Parathyroid adenoma (tissue), 2 donors: ENCODE measurements at regions not wholly inside any gene's neighbourhood (a gene's known extent, or its start where the extent isn't known, plus 50 kb on each side); places are given as distances from the start of the nearest gene placed in this dataset.

Experiments used
- H2AFZ ChIP-seq: fragments of 300-600 bp; sonication (generic); one replicate; pipeline ENCODE4 v1.7.0; 2017; ENCODE audit warnings: antibody characterized with exemption, mild to moderate bottlenecking
- H3K27ac ChIP-seq: fragments of 300-600 bp; sonication (generic); one replicate; pipeline ENCODE4 v1.7.0; 2017
- H3K27me3 ChIP-seq: fragments of 300-600 bp; sonication (generic); one replicate; pipeline ENCODE4 v1.7.0; 2017; ENCODE audit warnings: low read length; ENCODE audit not compliant: control insufficient read depth, insufficient read depth
- H3K36me3 ChIP-seq: fragments of 300-600 bp; sonication (generic); one replicate; pipeline ENCODE4 v1.7.0; 2017; ENCODE audit warnings: low read length; ENCODE audit not compliant: control insufficient read depth, insufficient read depth
- H3K4me1 ChIP-seq: fragments of 300-600 bp; sonication (generic); one replicate; pipeline ENCODE4 v1.7.0; 2017; ENCODE audit warnings: control low read depth
- H3K4me2 ChIP-seq: fragments of 300-600 bp; sonication (generic); one replicate; pipeline ENCODE4 v1.7.0; 2017; ENCODE audit warnings: low read length
- H3K4me3 ChIP-seq: fragments of 300-600 bp; sonication (generic); one replicate; pipeline ENCODE4 v1.7.0; 2017; ENCODE audit warnings: low read depth, low read length
- H3K79me2 ChIP-seq: fragments of 300-600 bp; sonication (generic); one replicate; pipeline ENCODE4 v1.7.0; 2017; ENCODE audit warnings: control low read depth
- H3K9ac ChIP-seq: fragments of 300-600 bp; sonication (generic); one replicate; pipeline ENCODE4 v1.7.0; 2017; ENCODE audit warnings: mild to moderate bottlenecking
- H3K9me3 ChIP-seq: fragments of 300-600 bp; sonication (generic); one replicate; pipeline ENCODE4 v1.7.0; 2017; ENCODE audit warnings: low read length; ENCODE audit not compliant: control insufficient read depth
- TF ChIP-seq, protein P1 (sequence below): fragments of 300-600 bp; sonication (generic); IDR thresholded peaks from one replicate; pipeline ENCODE4 v1.7.0; 2017; ENCODE audit warnings: antibody characterized with exemption, mild to moderate bottlenecking
- donor health status: primary hyperparathyroidism.

DNA sequence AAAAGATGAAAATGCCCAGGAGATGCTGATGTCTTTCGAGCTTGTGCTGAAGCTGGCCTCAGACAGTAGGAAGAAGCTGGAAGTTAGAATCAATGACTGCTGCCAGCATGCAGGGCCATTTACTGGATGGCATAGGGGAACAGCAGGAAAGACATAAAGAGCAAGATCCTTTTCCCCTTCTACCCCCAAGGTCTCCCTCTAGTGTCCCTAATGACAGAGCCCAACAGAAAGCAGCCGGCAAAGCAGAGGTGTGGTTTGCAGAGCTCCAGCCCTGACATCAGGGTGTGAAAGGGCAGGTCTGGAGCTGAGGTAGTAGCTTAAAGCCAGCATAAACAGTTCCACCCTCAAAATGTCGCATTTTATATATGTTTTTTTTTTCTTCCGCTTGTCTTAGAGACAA, 1560.7 kb upstream of the TMEM132C start:
- no peaks in the 10 kb centered on the region for H3K79me2 ChIP-seq
- no peaks in the 10 kb centered on the region for H3K4me1 ChIP-seq
- TF ChIP-seq, protein P1, sequence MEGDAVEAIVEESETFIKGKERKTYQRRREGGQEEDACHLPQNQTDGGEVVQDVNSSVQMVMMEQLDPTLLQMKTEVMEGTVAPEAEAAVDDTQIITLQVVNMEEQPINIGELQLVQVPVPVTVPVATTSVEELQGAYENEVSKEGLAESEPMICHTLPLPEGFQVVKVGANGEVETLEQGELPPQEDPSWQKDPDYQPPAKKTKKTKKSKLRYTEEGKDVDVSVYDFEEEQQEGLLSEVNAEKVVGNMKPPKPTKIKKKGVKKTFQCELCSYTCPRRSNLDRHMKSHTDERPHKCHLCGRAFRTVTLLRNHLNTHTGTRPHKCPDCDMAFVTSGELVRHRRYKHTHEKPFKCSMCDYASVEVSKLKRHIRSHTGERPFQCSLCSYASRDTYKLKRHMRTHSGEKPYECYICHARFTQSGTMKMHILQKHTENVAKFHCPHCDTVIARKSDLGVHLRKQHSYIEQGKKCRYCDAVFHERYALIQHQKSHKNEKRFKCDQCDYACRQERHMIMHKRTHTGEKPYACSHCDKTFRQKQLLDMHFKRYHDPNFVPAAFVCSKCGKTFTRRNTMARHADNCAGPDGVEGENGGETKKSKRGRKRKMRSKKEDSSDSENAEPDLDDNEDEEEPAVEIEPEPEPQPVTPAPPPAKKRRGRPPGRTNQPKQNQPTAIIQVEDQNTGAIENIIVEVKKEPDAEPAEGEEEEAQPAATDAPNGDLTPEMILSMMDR = no peak
- H3K9ac ChIP-seq = no peak overlapping the region
- no peak overlapping the region for H3K27ac ChIP-seq
- no peak overlapping the region for H2AFZ ChIP-seq
- H3K36me3 ChIP-seq = no peaks in the 10 kb centered on the region
- no peak overlapping the region for H3K4me3 ChIP-seq
- H3K27me3 ChIP-seq = no peaks in the 10 kb centered on the region
- H3K4me2 ChIP-seq = no peak overlapping the region
- H3K9me3 ChIP-seq = no peaks in the 10 kb centered on the region

DNA sequence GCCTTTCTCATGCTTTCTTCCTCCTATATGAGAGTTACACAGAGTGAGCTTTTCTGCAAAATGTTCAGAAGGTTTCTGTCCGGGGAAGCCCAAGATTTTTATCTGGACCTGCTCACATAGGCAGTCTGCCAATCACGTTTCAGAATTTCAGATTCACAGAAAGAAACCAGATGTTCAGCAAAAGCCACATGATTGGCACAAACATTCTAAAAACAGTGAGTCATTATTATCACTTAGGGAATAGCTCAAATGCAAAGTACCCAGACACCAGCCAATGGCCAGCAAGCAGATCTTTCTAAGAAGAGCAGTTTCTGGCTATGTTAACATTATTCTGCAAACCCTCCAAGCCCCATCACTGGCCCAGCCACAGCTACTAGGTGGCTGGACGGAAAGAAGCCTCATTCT, 1558.5 kb upstream of the TMEM132C start:
- H3K9me3 ChIP-seq = no peaks in the 10 kb centered on the region
- no peaks in the 10 kb centered on the region for H3K36me3 ChIP-seq
- no peak overlapping the region for H3K4me3 ChIP-seq
- H3K4me1 ChIP-seq = no peaks in the 10 kb centered on the region
- H2AFZ ChIP-seq = no peak overlapping the region
- H3K4me2 ChIP-seq = no peak overlapping the region
- TF ChIP-seq, protein P1 = no peak
- no peak overlapping the region for H3K9ac ChIP-seq
- no peaks in the 10 kb centered on the region for H3K79me2 ChIP-seq
- H3K27me3 ChIP-seq = no peaks in the 10 kb centered on the region
- no peak overlapping the region for H3K27ac ChIP-seq

DNA sequence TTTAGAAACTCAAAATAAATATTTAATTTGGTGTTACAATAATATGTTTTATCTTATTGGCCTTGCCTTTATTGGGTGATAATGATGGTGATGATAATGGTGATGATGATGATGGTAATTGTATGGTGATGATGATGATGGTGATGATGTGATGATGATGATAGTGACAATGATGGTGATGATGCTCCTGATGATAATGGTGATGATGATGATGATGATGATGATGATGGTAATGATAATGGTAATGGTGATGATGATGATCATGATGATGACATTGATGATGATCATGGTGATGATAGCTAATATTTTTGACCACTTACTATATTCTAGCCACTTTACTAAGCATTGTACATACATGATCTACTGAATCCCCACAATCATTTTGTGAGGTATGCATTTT, 1548.6 kb upstream of the TMEM132C start:
- H2AFZ ChIP-seq = no peak overlapping the region
- H3K79me2 ChIP-seq = no peaks in the 10 kb centered on the region
- no peak overlapping the region for H3K4me3 ChIP-seq
- no peaks in the 10 kb centered on the region for H3K9me3 ChIP-seq
- no peaks in the 10 kb centered on the region for H3K27me3 ChIP-seq
- H3K36me3 ChIP-seq = no peaks in the 10 kb centered on the region
- H3K27ac ChIP-seq = no peak overlapping the region
- H3K9ac ChIP-seq = no peak overlapping the region
- TF ChIP-seq, protein P1 = no peak
- no peak overlapping the region for H3K4me2 ChIP-seq
- no peaks in the 10 kb centered on the region for H3K4me1 ChIP-seq

DNA sequence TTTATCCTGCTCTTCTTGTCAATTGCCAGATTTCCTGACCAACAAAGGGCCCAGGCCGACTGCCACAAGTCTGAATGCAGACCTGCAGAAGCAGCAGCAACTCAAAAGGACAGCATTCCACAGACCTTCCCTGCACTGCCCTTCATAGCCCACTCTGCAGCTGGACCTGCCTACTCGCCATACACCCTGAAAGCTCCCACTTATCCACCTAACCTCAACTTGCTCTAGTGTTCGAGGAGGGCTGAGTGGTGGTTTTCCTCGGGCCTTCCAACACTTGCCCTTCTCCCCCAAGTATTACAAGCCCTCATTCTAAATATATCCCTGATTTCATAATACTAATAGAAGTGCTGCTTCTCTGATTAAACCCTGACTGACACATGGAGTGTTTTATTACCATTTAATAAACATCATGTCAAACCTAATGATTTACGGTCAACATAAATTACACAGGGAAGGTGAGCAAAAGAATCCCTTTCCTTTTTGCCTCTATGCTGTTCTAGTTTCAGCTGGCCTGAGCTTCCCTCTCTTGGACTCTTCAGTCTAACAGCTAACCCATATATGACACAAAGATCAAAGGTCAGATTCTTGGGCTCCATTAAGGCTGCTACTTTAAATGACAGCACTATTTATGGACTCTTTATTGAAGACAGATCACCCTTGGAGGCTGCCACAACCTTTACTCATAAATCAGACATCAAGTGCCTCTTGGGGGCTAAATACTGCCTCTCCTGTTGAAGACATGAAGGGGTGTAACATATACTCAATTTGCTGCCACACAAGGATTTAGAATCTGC, 1546.9 kb upstream of the TMEM132C start:
- no peak overlapping the region for H2AFZ ChIP-seq
- H3K36me3 ChIP-seq = no peaks in the 10 kb centered on the region
- no peaks in the 10 kb centered on the region for H3K79me2 ChIP-seq
- H3K4me1 ChIP-seq = no peaks in the 10 kb centered on the region
- TF ChIP-seq, protein P1 = no peak
- H3K4me3 ChIP-seq = no peak overlapping the region
- H3K9ac ChIP-seq = no peak overlapping the region
- H3K27me3 ChIP-seq = no peaks in the 10 kb centered on the region
- no peak overlapping the region for H3K4me2 ChIP-seq
- H3K9me3 ChIP-seq = no peaks in the 10 kb centered on the region
- H3K27ac ChIP-seq = no peak overlapping the region
